Heart left ventricle (tissue), 13 donors: ENCODE measurements at regions not wholly inside any gene's neighbourhood (a gene's known extent, or its start where the extent isn't known, plus 50 kb on each side); places are given as distances from the start of the nearest gene placed in this dataset.

Source experiments
- POLR2A ChIP-seq, 2 donors: fragments of 450-650 bp; IDR thresholded peaks; one replicate each; pipeline ENCODE4 v1.6.1; 2017; ENCODE audit warnings: antibody characterized with exemption in 2 of 2, mild to moderate bottlenecking in 2 of 2, moderate library complexity in 2 of 2
- TF ChIP-seq, protein P1 (sequence below), 12 donors: fragments of 200-600 bp; sonication (generic) in 4 of 12; IDR thresholded peaks; one replicate each; pipeline versions ENCODE4 v1.5.0 to v1.8.0; 2018 to 2022; ENCODE audit warnings: antibody characterized with exemption in 12 of 12, mild to moderate bottlenecking in 5 of 12
- donor health status: ischemic (EF 13 %, LVEDD 7.1; RV severe dilation, severe dysfunction).
- donor health status: DM: no; HTN: yes; CAD: no.
- donor health status: DM: no; HTN: no; CAD: no.
- donor health status: ischemic (EF 25% LVEDD 6.9; RV normal size, moderate dysfunction).
- donor health status: ischemic (EF 25% LVEDD 5.7; RV mildly dilated, moderate dysfunction).
- donor health status: ischemic (EF 35%, LVEDD 5.7; RV mildly dilated, moderate dysfunction).
- donor health status: nonischemic (EF 11% LVEDD 7.7; RV severe dilation, severe dysfunction).
- donor health status: DM: yes; HTN: yes; CAD: no.
- donor health status: PGD.
- donor health status: ischemic (EF 29% LVEDD 5.4; RV normal size, mild dysfunction).
- donor health status: nonischemic (EF 23%, LVEDD 6.1; RV moderate dilation, normal function).

DNA sequence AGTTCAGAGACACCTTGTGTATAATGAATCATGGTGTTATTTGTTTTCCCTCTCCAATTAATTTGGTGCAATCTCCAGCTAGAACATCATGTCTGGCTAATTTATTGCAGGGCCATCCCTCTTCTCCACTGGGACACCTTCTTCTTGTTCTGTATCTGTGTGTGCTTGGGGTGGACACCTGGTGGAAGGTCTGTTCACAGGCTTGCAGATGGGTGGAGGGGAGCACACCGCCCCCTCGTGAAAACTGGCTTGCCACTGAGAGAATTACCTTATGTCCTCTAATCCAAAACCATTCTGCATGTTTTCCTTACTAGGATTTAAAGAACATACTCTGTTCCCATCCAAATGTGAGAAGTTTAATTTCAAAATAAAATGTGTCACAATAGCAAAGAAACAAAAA lies 1160.4 kb upstream of the ZEB2 start:
- TF ChIP-seq, protein P1, sequence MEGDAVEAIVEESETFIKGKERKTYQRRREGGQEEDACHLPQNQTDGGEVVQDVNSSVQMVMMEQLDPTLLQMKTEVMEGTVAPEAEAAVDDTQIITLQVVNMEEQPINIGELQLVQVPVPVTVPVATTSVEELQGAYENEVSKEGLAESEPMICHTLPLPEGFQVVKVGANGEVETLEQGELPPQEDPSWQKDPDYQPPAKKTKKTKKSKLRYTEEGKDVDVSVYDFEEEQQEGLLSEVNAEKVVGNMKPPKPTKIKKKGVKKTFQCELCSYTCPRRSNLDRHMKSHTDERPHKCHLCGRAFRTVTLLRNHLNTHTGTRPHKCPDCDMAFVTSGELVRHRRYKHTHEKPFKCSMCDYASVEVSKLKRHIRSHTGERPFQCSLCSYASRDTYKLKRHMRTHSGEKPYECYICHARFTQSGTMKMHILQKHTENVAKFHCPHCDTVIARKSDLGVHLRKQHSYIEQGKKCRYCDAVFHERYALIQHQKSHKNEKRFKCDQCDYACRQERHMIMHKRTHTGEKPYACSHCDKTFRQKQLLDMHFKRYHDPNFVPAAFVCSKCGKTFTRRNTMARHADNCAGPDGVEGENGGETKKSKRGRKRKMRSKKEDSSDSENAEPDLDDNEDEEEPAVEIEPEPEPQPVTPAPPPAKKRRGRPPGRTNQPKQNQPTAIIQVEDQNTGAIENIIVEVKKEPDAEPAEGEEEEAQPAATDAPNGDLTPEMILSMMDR (IDR thresholded peaks at IDR 0.05): no peak
- TF ChIP-seq POLR2A (IDR thresholded peaks at IDR 0.05): no peak
